NCI-H748 treated with DMSO at 0.1 percent for 48 hours (cell line): ENCODE measurements at regions not wholly inside any gene's neighbourhood (a gene's known extent, or its start where the extent isn't known, plus 50 kb on each side); places are given as distances from the start of the nearest gene placed in this dataset.

Source experiments
- DNase-seq: peaks from one replicate; lab custom pipeline; 2025; lab: John Stamatoyannopoulos, UW

DNA sequence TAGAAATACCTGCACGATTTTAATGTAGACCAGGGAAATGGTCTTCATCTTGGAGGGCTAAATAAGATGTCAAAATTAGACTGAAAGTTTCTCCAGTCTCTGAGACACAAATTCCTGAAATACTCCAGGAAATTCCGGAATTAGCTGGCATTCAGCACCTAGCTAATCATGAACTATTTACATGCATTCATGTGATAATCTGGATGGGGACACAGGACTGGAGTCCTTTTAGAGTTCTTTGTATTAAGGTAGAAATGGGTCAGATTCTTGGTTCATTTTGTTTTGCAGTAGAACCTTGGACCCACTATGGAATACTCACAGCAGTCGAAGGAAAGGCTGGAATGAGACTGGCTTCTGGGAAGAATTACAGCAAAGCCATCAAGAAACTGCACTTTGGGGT, 65.3 kb upstream of the MDFIC start:
- no peak for DNase-seq

DNA sequence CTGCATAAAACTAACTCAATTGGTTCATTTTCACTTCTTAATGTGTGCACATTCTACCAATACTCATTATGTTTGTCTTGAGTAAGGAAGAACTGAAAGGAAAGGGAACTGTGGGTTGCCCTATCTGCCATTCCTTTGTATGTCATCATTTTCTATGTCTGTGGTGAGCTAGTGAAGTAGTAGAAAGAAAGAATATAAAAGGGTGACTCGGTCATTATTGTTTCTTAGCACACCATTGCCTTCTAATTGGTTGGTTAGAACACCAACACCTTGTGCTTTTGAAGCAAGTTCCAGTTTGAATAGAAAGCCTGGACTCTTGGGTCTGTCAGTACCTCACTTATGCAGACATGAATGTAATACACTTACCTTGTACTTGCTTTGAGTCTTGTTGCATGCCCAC, 64.3 kb upstream of the MDFIC start:
- DNase-seq: no peak

DNA sequence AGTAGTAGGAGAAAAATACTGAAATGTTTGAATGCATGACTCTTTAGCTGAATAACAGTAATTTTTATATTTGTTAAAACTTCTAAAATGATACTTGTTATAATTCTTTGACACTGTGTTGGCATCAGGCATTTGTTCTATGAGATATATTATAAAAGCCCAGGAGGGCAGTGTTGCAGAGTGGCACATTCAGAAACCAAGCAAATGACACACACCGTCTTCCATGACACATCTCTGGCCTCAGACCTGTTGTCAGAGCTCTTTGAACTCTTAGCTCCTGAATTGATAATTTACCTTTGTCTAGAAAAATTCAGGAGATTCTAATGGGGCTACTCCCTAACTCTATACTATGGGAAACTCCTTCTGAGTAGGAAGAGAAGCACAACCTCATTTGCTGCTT, 62.4 kb upstream of the MDFIC start:
- DNase-seq: no peak

DNA sequence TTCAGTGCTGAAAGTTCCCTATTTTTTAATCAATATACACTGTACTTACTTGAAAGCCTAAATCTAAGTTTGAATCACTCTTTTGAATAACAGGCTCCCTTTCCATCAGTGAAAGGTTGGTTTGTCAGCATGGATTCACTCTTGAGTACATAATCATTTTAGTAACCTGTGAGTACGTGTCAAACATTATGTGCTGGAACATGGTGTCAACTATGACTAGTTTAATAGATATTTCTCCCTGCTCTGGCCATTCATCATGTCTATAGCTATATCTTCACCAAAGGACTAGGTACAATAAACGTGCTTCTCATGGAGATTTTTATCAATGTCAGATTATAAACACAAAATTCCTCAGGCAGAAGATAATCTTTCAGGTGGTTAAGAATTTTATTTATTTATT, 61.7 kb upstream of the MDFIC start:
- DNase-seq: no peak

DNA sequence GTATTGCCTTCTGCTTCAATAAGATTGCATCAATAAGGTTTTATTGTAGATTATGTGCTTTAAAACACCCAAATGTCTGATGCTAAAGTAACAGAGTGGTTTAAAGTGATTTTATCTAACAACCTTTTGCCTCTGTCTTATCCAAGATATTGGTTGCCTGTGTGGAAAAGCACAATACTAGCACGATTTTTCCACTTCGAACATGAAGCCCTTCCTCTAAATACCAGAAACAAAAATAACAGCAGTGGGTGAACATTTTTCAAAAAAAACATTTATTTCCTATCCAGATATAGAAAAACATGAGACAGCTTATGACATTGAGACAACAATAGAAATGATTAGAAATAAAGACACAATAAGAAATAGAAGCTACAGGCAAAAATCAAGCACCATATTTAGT, 59.5 kb upstream of the MDFIC start:
- no peak for DNase-seq

DNA sequence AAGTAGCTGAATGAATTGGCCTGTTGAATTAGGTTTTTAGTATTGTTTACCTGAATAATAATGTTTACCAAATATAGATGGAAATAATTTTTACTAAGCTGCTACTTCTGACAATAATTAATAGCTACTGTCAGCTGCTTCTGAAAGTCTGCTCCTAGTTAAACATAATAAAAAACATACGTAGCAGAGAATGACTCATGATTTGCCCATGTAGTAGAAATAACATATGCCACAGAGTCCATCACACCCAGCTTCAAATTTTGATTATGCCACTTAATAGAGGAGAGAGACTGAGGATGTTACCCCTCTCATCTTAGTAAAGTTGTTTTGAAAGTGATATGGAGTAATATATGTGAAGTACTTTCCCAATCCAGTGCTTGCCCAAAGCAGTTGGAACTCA, 57.6 kb upstream of the MDFIC start:
- no peak for DNase-seq

- DNase-seq: peak; percentile 46
Observed at GRCh38 chr7:114865564-114865963, 56.3 kb upstream of the MDFIC start.
